ENCODE measurements at regions not wholly inside any gene's neighbourhood (a gene's known extent, or its start where the extent isn't known, plus 50 kb on each side); places are given as distances from the start of the nearest gene placed in this dataset.
"Not testable (repeated sequence)": the region's sequence is repeated elsewhere in the genome, so short reads cannot be mapped to it uniquely, and the experiment has no call there.

GRCh38 chr9:42431616-42432010 is 248.2 kb downstream of the SPATA31A6 start:
- not testable (repeated sequence) for H3K9me3 Mint-ChIP-seq (ENCODE audit: low read depth); H3K36me3 Mint-ChIP-seq; H3K27ac Mint-ChIP-seq

GRCh38 chr9:42434844-42435714 is 251.6 kb downstream of the SPATA31A6 start:
- not testable (repeated sequence) for H3K4me1 Mint-ChIP-seq (ENCODE audit: low read depth); H3K27ac Mint-ChIP-seq; H3K27me3 Mint-ChIP-seq; H3K9me3 Mint-ChIP-seq (ENCODE audit: low read depth); H3K36me3 Mint-ChIP-seq; H3K4me3 Mint-ChIP-seq

More at GRCh38 chr9:42431616-42432010, 248.2 kb downstream of the SPATA31A6 start:
- not testable (repeated sequence) for H3K4me3 Mint-ChIP-seq; H3K27me3 Mint-ChIP-seq; H3K4me1 Mint-ChIP-seq (ENCODE audit: low read depth)

- not testable (repeated sequence) for H3K27ac Mint-ChIP-seq, H3K36me3 Mint-ChIP-seq, H3K27me3 Mint-ChIP-seq
These were observed 252.4 kb downstream of the SPATA31A6 start for GRCh38 chr9:42435715-42436342.

GRCh38 chr9:42437057-42437759 is 253.7 kb downstream of the SPATA31A6 start:
- H3K27ac Mint-ChIP-seq; H3K4me3 Mint-ChIP-seq; H3K27me3 Mint-ChIP-seq; H3K36me3 Mint-ChIP-seq; H3K4me1 Mint-ChIP-seq (ENCODE audit: low read depth); H3K9me3 Mint-ChIP-seq (ENCODE audit: low read depth): not testable (repeated sequence)

More at GRCh38 chr9:42435715-42436342, 252.4 kb downstream of the SPATA31A6 start:
- H3K4me3 Mint-ChIP-seq; H3K4me1 Mint-ChIP-seq (ENCODE audit: low read depth); H3K9me3 Mint-ChIP-seq (ENCODE audit: low read depth): not testable (repeated sequence)

GRCh38 chr9:42442680-42443079 is 259.2 kb downstream of the SPATA31A6 start:
- H3K4me3 Mint-ChIP-seq; H3K36me3 Mint-ChIP-seq; H3K9me3 Mint-ChIP-seq (ENCODE audit: low read depth); H3K4me1 Mint-ChIP-seq (ENCODE audit: low read depth); H3K27me3 Mint-ChIP-seq; H3K27ac Mint-ChIP-seq: not testable (repeated sequence)

GRCh38 chr9:42443414-42443813 is 260.0 kb downstream of the SPATA31A6 start:
- H3K27me3 Mint-ChIP-seq; H3K4me3 Mint-ChIP-seq; H3K4me1 Mint-ChIP-seq (ENCODE audit: low read depth); H3K9me3 Mint-ChIP-seq (ENCODE audit: low read depth); H3K36me3 Mint-ChIP-seq; H3K27ac Mint-ChIP-seq: not testable (repeated sequence)

- H3K36me3 Mint-ChIP-seq; H3K4me3 Mint-ChIP-seq; H3K9me3 Mint-ChIP-seq (ENCODE audit: low read depth); H3K4me1 Mint-ChIP-seq (ENCODE audit: low read depth); H3K27me3 Mint-ChIP-seq; H3K27ac Mint-ChIP-seq: not testable (repeated sequence)
These were observed 278.0 kb downstream of the SPATA31A6 start for GRCh38 chr9:42461436-42461835.

GRCh38 chr9:42461863-42462262 is 278.4 kb downstream of the SPATA31A6 start:
- H3K36me3 Mint-ChIP-seq; H3K27me3 Mint-ChIP-seq; H3K4me1 Mint-ChIP-seq (ENCODE audit: low read depth); H3K4me3 Mint-ChIP-seq; H3K27ac Mint-ChIP-seq; H3K9me3 Mint-ChIP-seq (ENCODE audit: low read depth): not testable (repeated sequence)

- not testable (repeated sequence) for H3K4me1 Mint-ChIP-seq (ENCODE audit: low read depth); H3K27me3 Mint-ChIP-seq; H3K4me3 Mint-ChIP-seq; H3K36me3 Mint-ChIP-seq; H3K27ac Mint-ChIP-seq; H3K9me3 Mint-ChIP-seq (ENCODE audit: low read depth)
These were observed 280.5 kb downstream of the SPATA31A6 start for GRCh38 chr9:42463981-42464380.

GRCh38 chr9:42470577-42470976 is 287.1 kb downstream of the SPATA31A6 start:
- not testable (repeated sequence) for H3K27ac Mint-ChIP-seq; H3K27me3 Mint-ChIP-seq; H3K4me1 Mint-ChIP-seq (ENCODE audit: low read depth); H3K36me3 Mint-ChIP-seq; H3K4me3 Mint-ChIP-seq; H3K9me3 Mint-ChIP-seq (ENCODE audit: low read depth)

- H3K9me3 Mint-ChIP-seq (ENCODE audit: low read depth); H3K4me1 Mint-ChIP-seq (ENCODE audit: low read depth): not testable (repeated sequence)
These were observed 307.5 kb downstream of the SPATA31A6 start for GRCh38 chr9:42490989-42491388.

GRCh38 chr9:42502620-42503264 is 319.3 kb downstream of the SPATA31A6 start:
- not testable (repeated sequence) for H3K9me3 Mint-ChIP-seq (ENCODE audit: low read depth); H3K27ac Mint-ChIP-seq; H3K36me3 Mint-ChIP-seq; H3K4me1 Mint-ChIP-seq (ENCODE audit: low read depth); H3K4me3 Mint-ChIP-seq; H3K27me3 Mint-ChIP-seq

More at GRCh38 chr9:42490989-42491388, 307.5 kb downstream of the SPATA31A6 start:
- not testable (repeated sequence) for H3K36me3 Mint-ChIP-seq, H3K27ac Mint-ChIP-seq, H3K4me3 Mint-ChIP-seq, H3K27me3 Mint-ChIP-seq

GRCh38 chr9:42508111-42508510 is 324.7 kb downstream of the SPATA31A6 start:
- not testable (repeated sequence) for H3K4me3 Mint-ChIP-seq; H3K27ac Mint-ChIP-seq; H3K27me3 Mint-ChIP-seq; H3K4me1 Mint-ChIP-seq (ENCODE audit: low read depth); H3K9me3 Mint-ChIP-seq (ENCODE audit: low read depth); H3K36me3 Mint-ChIP-seq

- not testable (repeated sequence) for H3K9me3 Mint-ChIP-seq (ENCODE audit: low read depth); H3K27me3 Mint-ChIP-seq; H3K36me3 Mint-ChIP-seq; H3K4me1 Mint-ChIP-seq (ENCODE audit: low read depth); H3K27ac Mint-ChIP-seq; H3K4me3 Mint-ChIP-seq
These were observed 330.1 kb downstream of the SPATA31A6 start for GRCh38 chr9:42513535-42513934.

- H3K36me3 Mint-ChIP-seq, H3K27ac Mint-ChIP-seq: not testable (repeated sequence)
These were observed 351.0 kb downstream of the SPATA31A6 start for GRCh38 chr9:42534325-42534983.

More at GRCh38 chr9:42534325-42534983, 351.0 kb downstream of the SPATA31A6 start:
- H3K27me3 Mint-ChIP-seq; H3K4me3 Mint-ChIP-seq; H3K9me3 Mint-ChIP-seq (ENCODE audit: low read depth); H3K4me1 Mint-ChIP-seq (ENCODE audit: low read depth): not testable (repeated sequence)
